ENCODE measurements at regions not wholly inside any gene's neighbourhood (a gene's known extent, or its start where the extent isn't known, plus 50 kb on each side); places are given as distances from the start of the nearest gene placed in this dataset.
A peak's percentile ranks its signal among the peaks of the same experiment; 100 is the strongest.

DNA sequence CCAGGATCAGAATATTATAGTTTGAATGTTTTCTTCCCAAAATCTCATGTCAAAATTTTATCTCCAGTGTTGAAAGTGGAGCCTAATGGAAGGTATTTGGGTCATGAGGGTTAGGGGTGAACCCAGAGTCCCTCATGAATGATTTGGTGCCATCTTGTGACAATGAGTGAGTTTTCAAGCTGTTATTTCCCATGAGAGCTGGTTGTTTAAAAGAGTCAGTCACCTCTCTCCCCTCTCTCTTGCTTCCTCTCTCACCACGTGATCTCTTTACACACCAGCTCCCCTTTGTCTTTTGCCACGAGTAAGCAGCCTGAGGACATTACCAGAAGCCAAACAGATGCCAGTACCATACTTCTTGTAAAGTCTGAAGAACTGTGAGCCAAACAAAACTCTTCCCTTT lies 561.6 kb downstream of the RERGL start:
- DNase-seq = peak; percentile 37

GRCh38 chr12:17527021-17527420 lies 563.0 kb downstream of the RERGL start:
- peak; percentile 18 for DNase-seq

- DNase-seq = peak; percentile 37
These were observed 578.6 kb downstream of the RERGL start for GRCh38 chr12:17511369-17511768.

GRCh38 chr12:17507336-17507735 lies 582.7 kb downstream of the RERGL start:
- peak; percentile 45 for DNase-seq

DNA sequence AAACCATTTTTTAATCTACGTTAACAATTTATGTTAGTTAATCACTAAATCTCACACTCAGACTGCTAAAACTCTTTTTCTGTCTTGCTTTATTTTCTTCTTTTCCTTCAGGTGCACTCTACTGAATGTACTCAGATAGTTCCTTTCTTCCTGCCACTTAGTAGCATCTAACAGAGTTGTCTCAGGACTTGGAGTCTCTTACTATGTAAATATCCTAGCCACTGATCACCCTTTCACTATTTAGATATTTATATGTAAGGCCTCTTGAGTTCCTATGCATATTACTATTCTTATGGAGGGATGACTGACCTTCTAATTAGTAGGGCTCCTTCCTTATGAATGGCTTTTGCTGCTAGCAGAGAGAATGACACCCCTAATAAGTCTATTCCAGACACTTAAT lies 586.3 kb downstream of the RERGL start:
- DNase-seq = no peak

GRCh38 chr12:17489452-17489851 lies 600.5 kb downstream of the RERGL start:
- DNase-seq = no peak

GRCh38 chr12:17478908-17479673 lies 610.9 kb downstream of the RERGL start:
- DNase-seq = no peak

DNA sequence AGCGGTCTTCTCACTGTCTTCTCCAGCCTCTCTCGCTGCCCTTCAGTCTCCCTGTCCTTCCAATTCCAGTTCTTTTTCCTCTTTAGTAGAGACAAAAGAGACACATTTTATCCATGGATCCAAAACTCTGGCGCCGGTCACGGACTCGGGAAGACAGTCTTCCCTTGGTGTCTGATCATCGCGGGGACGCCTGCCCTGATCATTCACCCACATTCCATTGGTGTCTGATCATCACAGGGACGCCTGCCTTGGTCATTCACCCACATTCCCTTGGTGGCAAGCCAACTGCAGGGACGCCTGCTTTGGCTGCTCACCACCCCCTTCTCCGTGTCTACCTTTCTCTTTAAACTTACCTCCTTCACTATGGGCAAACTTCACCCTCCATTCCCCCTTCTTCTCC lies 619.5 kb downstream of the RERGL start:
- DNase-seq = no peak

DNA sequence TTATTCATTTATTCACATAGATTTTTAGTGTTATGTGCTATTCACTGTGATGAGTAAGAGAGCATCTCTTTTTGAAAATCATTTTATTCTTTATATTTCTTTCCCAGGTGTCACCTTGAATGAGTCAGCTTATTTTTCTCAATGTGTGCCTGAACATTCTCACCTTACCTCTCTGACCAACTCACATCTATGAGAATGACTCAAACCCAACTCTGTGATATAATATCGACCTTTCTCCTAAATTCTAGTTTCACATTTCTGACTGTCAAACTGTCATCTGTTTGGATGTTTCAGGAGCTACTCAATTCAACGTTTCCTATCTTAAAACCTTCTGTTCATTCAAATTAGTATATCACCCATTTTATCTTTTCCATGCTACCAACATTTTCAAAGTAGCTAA lies 630.8 kb downstream of the RERGL start:
- no peak for DNase-seq

- DNase-seq = no peak
These were observed 633.5 kb downstream of the RERGL start for GRCh38 chr12:17456486-17456885.

GRCh38 chr12:17438141-17438540 lies 651.9 kb downstream of the RERGL start:
- no peak for DNase-seq

DNA sequence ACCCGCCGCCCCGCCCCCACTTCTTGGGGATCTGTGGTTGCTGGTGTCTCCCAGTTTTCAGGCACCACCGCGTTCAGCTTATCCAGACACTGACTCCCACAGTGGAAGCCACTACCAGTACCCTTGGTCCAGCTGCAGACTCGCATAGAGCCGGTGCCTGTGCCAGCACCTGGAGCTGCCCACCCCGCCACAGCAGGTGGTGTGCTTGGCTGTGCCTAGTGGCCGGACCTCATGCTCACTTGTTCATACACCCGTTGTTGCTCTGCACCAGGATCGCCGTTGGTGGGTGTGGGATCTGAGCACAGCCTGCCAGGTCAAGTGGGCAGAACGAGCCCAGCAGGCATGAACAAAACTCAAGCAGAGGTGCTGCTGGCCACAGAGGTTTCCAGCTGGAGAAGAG lies 673.2 kb downstream of the RERGL start:
- no peak for DNase-seq

GRCh38 chr12:17414596-17414995 lies 675.4 kb downstream of the RERGL start:
- no peak for DNase-seq

GRCh38 chr12:17411662-17412061 lies 678.3 kb downstream of the RERGL start:
- no peak for DNase-seq

DNA sequence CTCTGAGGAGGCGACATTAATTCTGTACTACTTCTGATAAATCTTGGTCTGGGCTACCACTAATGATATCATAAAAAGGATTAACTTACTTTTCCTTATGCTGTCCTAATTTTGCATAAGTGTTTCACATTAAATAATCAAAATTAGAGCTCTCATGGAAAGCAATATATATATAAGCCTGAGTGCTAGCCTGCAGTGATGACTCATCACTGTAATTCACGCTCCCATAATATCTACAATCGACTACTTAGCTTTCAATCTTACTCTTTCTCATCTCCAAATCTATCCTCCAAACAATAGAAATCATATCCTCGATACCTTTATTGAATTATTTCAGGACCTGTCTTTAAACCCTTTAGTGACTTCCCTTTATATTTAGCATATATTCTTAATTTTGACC lies 701.3 kb downstream of the RERGL start:
- no peak for DNase-seq

GRCh38 chr12:17383321-17383720 lies 706.7 kb downstream of the RERGL start:
- DNase-seq = no peak

DNA sequence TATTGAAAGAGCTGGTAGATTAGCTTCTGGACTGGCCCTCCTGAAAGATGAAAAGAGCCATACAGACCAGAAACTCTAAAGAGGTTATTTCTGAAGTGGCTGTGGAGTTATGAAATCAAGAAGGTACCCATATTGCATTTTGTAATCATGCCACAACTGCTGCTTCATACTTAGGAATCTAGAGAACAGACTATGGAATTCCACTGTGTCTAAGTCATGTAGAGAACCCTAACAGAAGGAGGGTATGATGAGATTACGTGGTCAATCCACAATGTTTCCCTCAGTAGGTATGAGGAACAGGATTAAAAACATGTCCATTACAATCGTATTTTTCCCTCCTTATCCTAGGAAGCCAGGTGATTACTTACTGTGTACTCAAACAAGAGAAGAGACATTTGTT lies 708.8 kb downstream of the RERGL start:
- DNase-seq = no peak

DNA sequence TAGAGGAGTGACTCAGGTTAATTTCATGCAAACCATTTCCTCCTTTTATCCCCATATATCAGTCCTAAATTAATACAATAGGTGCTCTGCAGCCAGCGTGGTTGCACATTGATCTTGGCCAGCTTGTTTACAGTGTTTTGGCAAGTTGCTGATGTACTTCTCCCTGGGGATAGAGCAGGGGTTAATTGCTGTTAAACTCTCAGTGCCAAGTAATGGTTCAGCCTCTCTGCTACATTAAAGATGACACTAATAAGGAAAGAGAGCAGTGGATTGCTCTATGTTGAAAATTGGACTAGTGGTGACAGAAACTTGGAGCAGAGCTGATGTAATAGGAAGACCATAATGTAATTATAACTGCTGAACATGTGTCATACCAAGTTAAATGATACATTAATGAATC lies 717.5 kb downstream of the RERGL start:
- no peak for DNase-seq

DNA sequence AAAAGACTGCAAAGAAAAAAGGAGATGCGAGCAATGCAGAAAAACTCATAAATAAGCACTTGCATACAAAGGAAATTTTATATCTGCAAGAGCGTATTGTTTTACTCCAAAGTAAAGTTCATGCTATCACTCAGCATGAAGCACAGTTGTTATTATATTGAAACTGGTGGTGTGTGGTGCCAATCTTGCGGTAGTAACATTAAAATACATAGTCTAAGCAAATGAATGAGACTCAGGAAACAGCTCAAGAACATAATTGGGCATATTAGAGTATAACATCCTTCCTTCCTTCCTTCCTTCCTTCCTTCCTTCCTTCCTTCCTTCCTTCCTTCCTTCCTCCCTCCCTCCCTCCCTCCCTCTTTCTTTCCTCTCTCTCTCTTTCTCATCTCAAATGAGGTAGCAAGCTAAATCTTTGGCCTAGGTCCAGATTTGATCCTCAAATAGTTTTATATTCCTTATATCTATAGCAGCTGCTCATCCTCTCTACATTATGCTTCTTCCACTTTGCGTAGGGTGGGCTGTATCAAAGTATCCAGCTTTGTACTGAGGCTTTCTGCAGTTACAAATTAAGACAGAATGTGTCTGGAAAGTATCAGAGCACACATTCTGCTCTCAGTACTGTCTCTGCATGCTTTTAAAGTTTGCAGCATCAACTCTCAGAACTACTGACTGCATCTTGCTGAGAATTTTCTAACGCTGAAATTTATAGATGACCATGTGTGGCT lies 718.3 kb downstream of the RERGL start:
- no peak for DNase-seq

- no peak for DNase-seq
These were observed 719.4 kb downstream of the RERGL start for GRCh38 chr12:17370621-17371020.

DNA sequence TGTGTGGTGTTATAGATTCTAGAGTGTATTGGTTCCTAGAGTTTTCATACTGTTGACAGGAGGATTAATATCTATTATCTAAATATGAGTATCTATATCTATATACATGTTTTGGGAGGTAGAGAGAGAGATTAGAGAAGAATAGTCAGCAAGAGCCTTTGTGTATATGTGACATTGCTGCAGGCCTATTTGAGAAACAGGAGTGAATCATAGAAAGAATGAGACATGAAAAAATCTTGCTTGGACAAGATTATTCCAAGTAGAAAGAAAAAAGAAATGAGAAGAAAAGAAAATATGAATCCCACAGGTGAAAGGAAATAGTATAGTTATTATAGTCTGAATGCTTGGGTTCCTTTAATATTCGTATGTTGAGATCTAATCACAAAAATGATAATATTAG lies 720.4 kb downstream of the RERGL start:
- DNase-seq = no peak

GRCh38 chr12:17361224-17361623 lies 728.8 kb downstream of the RERGL start:
- DNase-seq = no peak

- DNase-seq = peak; percentile 46
These were observed 731.2 kb downstream of the RERGL start for GRCh38 chr12:17358835-17359234.

DNA sequence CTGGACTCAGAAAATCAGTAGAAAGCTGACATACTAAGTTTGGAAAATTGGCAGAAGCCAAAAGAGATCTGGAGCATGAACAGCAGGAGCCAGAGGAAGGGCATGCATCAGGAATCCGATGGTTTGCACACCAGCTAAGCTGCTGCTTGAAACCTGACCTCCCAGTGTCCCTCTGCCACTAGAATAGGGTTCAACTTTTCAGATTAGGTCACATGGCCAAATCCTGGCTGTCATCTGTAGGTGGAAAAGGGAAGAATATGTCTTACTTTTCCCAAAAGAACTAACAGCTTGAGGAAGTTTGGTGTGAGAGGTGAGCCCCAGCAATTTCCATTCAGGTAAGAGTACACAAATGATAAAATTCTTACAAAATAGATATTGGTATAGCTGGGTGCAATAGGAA lies 732.6 kb downstream of the RERGL start:
- no peak for DNase-seq

- DNase-seq = peak; percentile 63
These were observed 737.8 kb downstream of the RERGL start for GRCh38 chr12:17352164-17352563.
